ENCODE measurements at regions not wholly inside any gene's neighbourhood (a gene's known extent, or its start where the extent isn't known, plus 50 kb on each side); places are given as distances from the start of the nearest gene placed in this dataset.

GRCh38 chr9:120197605-120198004 is 382.4 kb downstream of the CDK5RAP2 start (continued):
- TF ChIP-seq ZNF532 (CRISPR knock-in tag; IDR thresholded peaks at IDR 0.05; ENCODE audit: borderline replicate concordance) (no peak), ZNF121 (CRISPR knock-in tag; IDR thresholded peaks at IDR 0.05) (no peak), ZNF671 (CRISPR knock-in tag; IDR thresholded peaks at IDR 0.05) (no peak), OVOL2 (CRISPR knock-in tag; IDR thresholded peaks at IDR 0.05; ENCODE audit: borderline replicate concordance) (no peak), USF1 (CRISPR knock-in tag; IDR thresholded peaks at IDR 0.05) (no peak), JUN (CRISPR knock-in tag; IDR thresholded peaks at IDR 0.05) (no peak), EMX1 (CRISPR knock-in tag; IDR thresholded peaks at IDR 0.05) (no peak), CDX4 (CRISPR knock-in tag; IDR thresholded peaks at IDR 0.05; ENCODE audit: borderline replicate concordance) (no peak)

GRCh38 chr9:120191141-120191540 is 388.8 kb downstream of the CDK5RAP2 start:
- H3K4me3 Mint-ChIP-seq = no peak overlapping the region
- H3K36me3 Mint-ChIP-seq = no peaks in the 10 kb centered on the region
- ATAC-seq = peak; percentile 36; the same call in 1 of the 2 replicates
- CTCF ChIA-PET = interaction anchor here (0.9 kb wide), 1 partner anchor 119 kb away, joined by 4 read pairs; no protein-coding TSS in a partner anchor
- POLR2A ChIA-PET = no interaction called here
- TF ChIP-seq SOX15 (CRISPR knock-in tag; IDR thresholded peaks at IDR 0.05) (no peak), ZNF532 (CRISPR knock-in tag; IDR thresholded peaks at IDR 0.05; ENCODE audit: borderline replicate concordance) (no peak), SMAD4 (CRISPR knock-in tag; IDR thresholded peaks at IDR 0.05) (no peak), ATF3 (CRISPR knock-in tag; conservative IDR thresholded peaks at IDR 0.05) (no peak)
- no peak overlapping the region for H3K27ac Mint-ChIP-seq
- H3K4me1 Mint-ChIP-seq = 0 out of 2 replicates have a peak, but pooled peaks cover 4% of the 10 kb centered on the region
- no peaks in the 10 kb centered on the region; the same call in 1 of the 2 replicates for H3K27me3 Mint-ChIP-seq (ENCODE audit: low read depth)
- no peaks in the 10 kb centered on the region for H3K9me3 Mint-ChIP-seq
- DNase-seq (ENCODE audit: low spot score) = no peak

GRCh38 chr9:120187758-120188157 is 392.2 kb downstream of the CDK5RAP2 start:
- no peaks in the 10 kb centered on the region for H3K27me3 Mint-ChIP-seq (ENCODE audit: low read depth)
- peaks cover 4% of the 10 kb centered on the region for H3K9me3 Mint-ChIP-seq
- ChIA-PET POLR2A (no interaction called here), CTCF (no interaction called here)
- ATAC-seq (no peak), DNase-seq (ENCODE audit: low spot score) (no peak)
- H3K4me1 Mint-ChIP-seq = peaks cover 4% of the 10 kb centered on the region; the same call in 1 of the 2 replicates
- H3K27ac Mint-ChIP-seq = no peak overlapping the region
- H3K4me3 Mint-ChIP-seq = no peak overlapping the region
- H3K36me3 Mint-ChIP-seq = no peaks in the 10 kb centered on the region
- TF ChIP-seq ATF1 (CRISPR knock-in tag; IDR thresholded peaks at IDR 0.05) = no peak
- TF ChIP-seq FOXP4 (CRISPR knock-in tag; IDR thresholded peaks at IDR 0.05) = no peak
- TF ChIP-seq ZMAT4 (CRISPR knock-in tag; IDR thresholded peaks at IDR 0.05) = no peak
- no peak for TF ChIP-seq ZNF219 (CRISPR knock-in tag; IDR thresholded peaks at IDR 0.05; ENCODE audit: borderline replicate concordance)
- no peak for TF ChIP-seq ATF2 (CRISPR knock-in tag; IDR thresholded peaks at IDR 0.05; ENCODE audit: borderline replicate concordance, low read depth)
- TF ChIP-seq NR3C1 (CRISPR knock-in tag; conservative IDR thresholded peaks at IDR 0.05; ENCODE audit: low read depth) = no peak
- TF ChIP-seq CDX4 (CRISPR knock-in tag; IDR thresholded peaks at IDR 0.05; ENCODE audit: borderline replicate concordance) = no peak
- TF ChIP-seq ETV6 (CRISPR knock-in tag; IDR thresholded peaks at IDR 0.05) = no peak
